ENCODE measurements at regions not wholly inside any gene's neighbourhood (a gene's known extent, or its start where the extent isn't known, plus 50 kb on each side); places are given as distances from the start of the nearest gene placed in this dataset.

GRCh38 chr4:145280541-145280940 is 100.2 kb upstream of the OTUD4 start:
- TF ChIP-seq CTCF (IDR thresholded peaks at IDR 0.05) (no peak), ZFX (IDR thresholded peaks at IDR 0.05; ENCODE audit: borderline replicate concordance) (no peak)

Measured in 22Rv1 (cell line).